B cell (primary cell): ENCODE measurements at regions not wholly inside any gene's neighbourhood (a gene's known extent, or its start where the extent isn't known, plus 50 kb on each side); places are given as distances from the start of the nearest gene placed in this dataset.

ENCODE experiments used
- CTCF ChIP-seq: fragments of 200-600 bp; IDR thresholded peaks from one replicate; pipeline ENCODE4 v1.8.0; 2022; ENCODE audit warnings: antibody characterized with exemption, mild to moderate bottlenecking
- EZH2 ChIP-seq: IDR thresholded peaks from 2 replicates; pipeline ENCODE4 v1.6.1; 2012; ENCODE audit warnings: borderline replicate concordance, low read depth, mild to moderate bottlenecking, moderate library complexity, low read length; ENCODE audit not compliant: insufficient read depth, poor library complexity, severe bottlenecking

GRCh38 chr15:93848490-93848889, 382.9 kb upstream of the MCTP2 start:
- no peak for TF ChIP-seq CTCF
- no peak for TF ChIP-seq EZH2
